ENCODE measurements at regions not wholly inside any gene's neighbourhood (a gene's known extent, or its start where the extent isn't known, plus 50 kb on each side); places are given as distances from the start of the nearest gene placed in this dataset.

GRCh38 chr17:73753751-73754496 lies 109.7 kb upstream of the SDK2 start:
- TF ChIP-seq CTCF (IDR thresholded peaks at IDR 0.05) (no peak), EP300 (IDR thresholded peaks at IDR 0.05) (no peak), POLR2A (IDR thresholded peaks at IDR 0.05) (no peak)
